Stomach (tissue), 8 donors: ENCODE measurements at regions not wholly inside any gene's neighbourhood (a gene's known extent, or its start where the extent isn't known, plus 50 kb on each side); places are given as distances from the start of the nearest gene placed in this dataset.
A peak's percentile ranks its signal among the peaks of the same experiment; 100 is the strongest.

Experiments
- DNase-seq, 2 donors: peaks; one replicate each; pipeline versions ENCODE4 v3.0.0 to v3.0.0-alpha.2; 2013 to 2019
- H3K27ac ChIP-seq, 5 donors: fragments of 200-600 bp in 4 of 5; sonication (generic) in 4 of 5; one replicate each; pipeline ENCODE4 v1.5.1; 2013 to 2019; ENCODE audit warnings: mild to moderate bottlenecking in 1 of 5, moderate library complexity in 1 of 5
- H3K27me3 ChIP-seq, 3 donors: fragments of 200-600 bp; sonication (generic); one replicate each; pipeline ENCODE4 v1.5.1; 2017 to 2019; ENCODE audit warnings: mixed run types in 1 of 3
- H3K36me3 ChIP-seq, 4 donors: fragments of 200-600 bp; sonication (generic); 1 replicate in 3 of 4; 2 replicates in 1 of 4; pipeline ENCODE4 v1.5.1; 2016 to 2019
- H3K4me1 ChIP-seq, 4 donors: fragments of 200-600 bp; sonication (generic); one replicate each; pipeline ENCODE4 v1.5.1; 2016 to 2019
- H3K4me3 ChIP-seq, 4 donors: fragments of 200-600 bp; sonication (generic) in 3 of 4; one replicate each; pipeline ENCODE4 v1.5.1; 2016 to 2019; ENCODE audit warnings: mild to moderate bottlenecking in 1 of 4
- H3K9me3 ChIP-seq, 4 donors: fragments of 200-600 bp; sonication (generic); one replicate each; pipeline ENCODE4 v1.5.1; 2016 to 2019
- EP300 ChIP-seq: sonication (generic); formaldehyde crosslinking; IDR thresholded peaks from one replicate; pipeline ENCODE4 v1.6.1; 2017; ENCODE audit warnings: antibody characterized with exemption
- POLR2A ChIP-seq, 4 donors: fragments of 450-650 bp; IDR thresholded peaks; one replicate each; pipeline ENCODE4 v1.6.1; 2016; ENCODE audit warnings: antibody characterized with exemption in 4 of 4, control low read depth in 2 of 4, mild to moderate bottlenecking in 1 of 4, moderate library complexity in 1 of 4
- POLR2AphosphoS5 ChIP-seq, 3 donors: sonication (generic); formaldehyde crosslinking; IDR thresholded peaks; one replicate each; pipeline ENCODE4 v1.6.1; 2016; ENCODE audit warnings: antibody characterized with exemption in 3 of 3
- WGBS, 5 donors: extraction: QIAGEN DNeasy Blood & Tissue Kit in 3 of 5; methylation state at CpG; one replicate each; pipeline versions ENCODE4 v1.1.5 to v1.1.7; 2013 to 2018; 5-methylcytosine and 5-hydroxymethylcytosine counted together
- intact Hi-C: fragments of 100-400 bp; cut with DNase I; formaldehyde crosslinking; loops from one replicate; pipeline ENCODE4 v1.15.1; 2023; ENCODE audit warnings: low total_unique reads
- TF ChIP-seq, protein P1 (sequence below), 7 experiments: fragments of 450-650 bp in 4 of 7; fragments of 200-600 bp in 3 of 7; sonication (generic) in 3 of 7; IDR thresholded peaks; one replicate each; pipeline ENCODE4 v1.5.1; 2016 to 2019; ENCODE audit warnings: antibody characterized with exemption in 7 of 7, control low read depth in 2 of 7, mild to moderate bottlenecking in 1 of 7
- donor health status: healthy with polysubstance abuse.
- donor health status: Bipolar disorder and iron deficiency.
- donor health status: healthy.

DNA sequence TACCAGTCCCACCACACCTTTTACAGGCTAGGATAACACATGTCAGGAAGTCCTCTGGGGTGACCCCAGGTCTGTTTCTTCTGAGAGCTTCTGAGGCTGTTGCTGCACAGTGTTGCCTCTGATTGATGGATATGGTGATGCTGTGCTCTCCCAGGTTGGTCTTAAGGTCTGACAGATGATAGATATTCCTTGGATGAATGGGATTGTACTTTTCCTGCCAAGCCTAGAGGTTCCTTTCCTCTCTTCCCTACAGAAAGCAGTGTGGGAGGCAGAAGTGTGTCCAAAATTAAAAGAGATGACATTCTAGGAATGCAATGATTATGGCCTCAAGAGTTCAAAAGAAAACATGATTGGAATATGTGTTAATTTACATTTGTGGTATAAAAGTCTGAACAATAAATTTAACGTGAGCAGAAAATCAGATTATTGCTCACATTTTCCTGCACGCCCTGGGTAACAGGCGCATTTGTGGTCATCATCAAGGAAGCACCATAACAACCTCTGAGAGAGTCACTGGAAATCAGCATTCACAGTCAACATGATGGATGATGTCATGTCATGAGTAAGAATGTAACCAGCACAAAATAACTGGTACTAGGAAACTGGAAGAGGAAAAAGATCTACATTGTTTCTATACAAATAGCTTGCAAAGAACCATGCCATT is 73.7 kb downstream of the BBS10 start:
- DNase-seq = no peak
- Histone ChIP-seq H3K4me1 (no peaks in the 10 kb centered on the region), H3K36me3 (no peaks in the 10 kb centered on the region), H3K27me3 (no peaks in the 10 kb centered on the region), H3K9me3 (no peaks in the 10 kb centered on the region), H3K4me3 (no peak overlapping the region), H3K27ac (no peak overlapping the region)
- no peak for TF ChIP-seq POLR2AphosphoS5 (IDR thresholded peaks at IDR 0.05)
- TF ChIP-seq EP300 = no peak
- TF ChIP-seq, protein P1, sequence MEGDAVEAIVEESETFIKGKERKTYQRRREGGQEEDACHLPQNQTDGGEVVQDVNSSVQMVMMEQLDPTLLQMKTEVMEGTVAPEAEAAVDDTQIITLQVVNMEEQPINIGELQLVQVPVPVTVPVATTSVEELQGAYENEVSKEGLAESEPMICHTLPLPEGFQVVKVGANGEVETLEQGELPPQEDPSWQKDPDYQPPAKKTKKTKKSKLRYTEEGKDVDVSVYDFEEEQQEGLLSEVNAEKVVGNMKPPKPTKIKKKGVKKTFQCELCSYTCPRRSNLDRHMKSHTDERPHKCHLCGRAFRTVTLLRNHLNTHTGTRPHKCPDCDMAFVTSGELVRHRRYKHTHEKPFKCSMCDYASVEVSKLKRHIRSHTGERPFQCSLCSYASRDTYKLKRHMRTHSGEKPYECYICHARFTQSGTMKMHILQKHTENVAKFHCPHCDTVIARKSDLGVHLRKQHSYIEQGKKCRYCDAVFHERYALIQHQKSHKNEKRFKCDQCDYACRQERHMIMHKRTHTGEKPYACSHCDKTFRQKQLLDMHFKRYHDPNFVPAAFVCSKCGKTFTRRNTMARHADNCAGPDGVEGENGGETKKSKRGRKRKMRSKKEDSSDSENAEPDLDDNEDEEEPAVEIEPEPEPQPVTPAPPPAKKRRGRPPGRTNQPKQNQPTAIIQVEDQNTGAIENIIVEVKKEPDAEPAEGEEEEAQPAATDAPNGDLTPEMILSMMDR (IDR thresholded peaks at IDR 0.05) = no peak
- no peak for TF ChIP-seq POLR2A (IDR thresholded peaks at IDR 0.05)
- intact Hi-C loops = no loop called here
- WGBS, 5 donors = 81 to 89% (median 87%) methylated on average over 3 of the region's 3 CpGs

DNA sequence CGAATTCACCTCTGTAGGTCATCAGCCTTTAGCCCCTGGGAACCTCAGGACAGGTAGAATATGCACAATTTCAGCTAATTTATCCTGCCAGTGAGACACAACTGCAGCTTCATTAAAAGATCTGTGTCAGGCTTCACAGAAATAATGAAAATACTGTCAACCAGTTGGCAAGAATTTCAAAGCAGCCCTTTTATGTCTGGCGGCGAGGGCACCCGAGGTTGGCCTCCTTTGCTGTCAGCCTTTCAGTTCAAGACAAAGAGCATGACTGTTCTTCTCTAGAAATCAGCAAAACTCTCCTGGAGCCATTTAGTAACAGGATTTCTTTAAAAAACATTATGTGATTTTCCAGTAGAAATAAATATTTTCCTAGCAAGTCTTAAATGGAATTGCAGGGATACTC is 75.9 kb downstream of the BBS10 start:
- TF ChIP-seq EP300 = no peak
- TF ChIP-seq, protein P1 (IDR thresholded peaks at IDR 0.05) = no peak
- TF ChIP-seq POLR2AphosphoS5 (IDR thresholded peaks at IDR 0.05) = no peak
- no peak for TF ChIP-seq POLR2A (IDR thresholded peaks at IDR 0.05)
- intact Hi-C loops = no loop called here
- no peak overlapping the region for H3K27ac ChIP-seq
- no peak overlapping the region for H3K4me3 ChIP-seq
- 45 to 61% (median 56%) methylated on average over 4 of the region's 4 CpGs for WGBS, 5 donors
- peak in 1 of 2 donors; percentile 13 for DNase-seq
- H3K9me3 ChIP-seq = no peaks in the 10 kb centered on the region
- H3K27me3 ChIP-seq = no peaks in the 10 kb centered on the region
- no peaks in the 10 kb centered on the region for H3K36me3 ChIP-seq
- no peaks in the 10 kb centered on the region for H3K4me1 ChIP-seq

DNA sequence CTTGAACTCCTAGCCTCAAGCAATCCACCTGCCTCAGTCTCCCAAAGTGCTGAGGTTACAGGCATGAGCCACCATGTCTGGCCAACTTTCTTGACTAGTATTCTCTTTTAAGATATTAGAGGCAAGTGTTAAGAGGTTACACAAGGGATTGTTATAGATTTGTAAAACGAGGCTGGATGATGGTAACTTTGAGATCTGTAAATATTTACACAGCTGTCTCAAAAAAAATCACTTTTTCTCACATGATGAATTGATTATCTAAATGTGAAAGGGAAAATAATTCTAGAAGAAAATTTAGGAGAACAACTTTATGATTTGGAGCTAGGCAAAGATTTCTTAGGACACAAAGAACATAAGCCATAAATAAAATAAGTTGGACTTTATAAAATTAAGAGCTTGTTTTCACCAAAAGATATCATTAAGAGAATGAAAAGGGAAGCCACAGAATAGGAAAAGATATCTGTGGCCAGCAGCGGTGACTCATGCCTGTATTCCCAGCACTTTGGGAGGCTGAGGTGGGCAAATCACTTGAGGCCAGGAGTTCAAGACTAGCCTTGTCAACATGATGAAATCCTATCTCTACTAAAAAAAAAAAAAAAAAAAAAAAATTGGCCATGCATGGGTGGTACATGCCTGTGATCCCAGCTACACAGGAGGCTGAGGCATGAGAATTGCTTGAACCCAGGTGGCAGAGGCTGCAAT is 77.4 kb downstream of the BBS10 start:
- DNase-seq = no peak
- Histone ChIP-seq H3K27ac (no peak overlapping the region), H3K36me3 (no peaks in the 10 kb centered on the region), H3K4me1 (no peaks in the 10 kb centered on the region), H3K27me3 (no peaks in the 10 kb centered on the region), H3K4me3 (no peak overlapping the region), H3K9me3 (no peaks in the 10 kb centered on the region)
- TF ChIP-seq POLR2AphosphoS5 (IDR thresholded peaks at IDR 0.05) (no peak), POLR2A (IDR thresholded peaks at IDR 0.05) (no peak), EP300 (no peak)
- TF ChIP-seq, protein P1 (IDR thresholded peaks at IDR 0.05) = no peak
- 50 to 52% (median 51%) methylated on average over 2 of the region's 2 CpGs for WGBS, 5 donors
- intact Hi-C loops = no loop called here

DNA sequence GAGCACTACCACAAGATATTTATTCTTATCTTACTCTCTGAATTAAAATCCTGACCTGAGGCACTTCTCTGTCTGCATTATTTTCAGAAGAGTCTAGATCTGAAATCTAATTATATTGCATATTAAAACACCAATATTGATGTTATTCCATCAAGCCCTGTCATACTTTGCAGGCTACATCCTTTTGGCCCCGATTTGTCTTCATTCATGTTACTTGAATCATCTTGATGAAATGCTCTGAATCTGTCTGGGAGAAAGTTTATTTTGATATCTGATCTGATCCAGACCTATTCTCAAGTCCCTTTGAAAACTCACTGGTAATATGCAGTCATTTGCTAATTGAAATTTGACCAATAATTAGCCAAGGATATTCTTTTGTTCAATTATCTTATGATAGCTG is 79.9 kb downstream of the BBS10 start:
- Histone ChIP-seq H3K4me1 (no peaks in the 10 kb centered on the region), H3K27ac (no peak overlapping the region), H3K27me3 (no peaks in the 10 kb centered on the region), H3K36me3 (no peaks in the 10 kb centered on the region), H3K9me3 (no peaks in the 10 kb centered on the region), H3K4me3 (no peak overlapping the region)
- intact Hi-C loops = no loop called here
- WGBS, 5 donors = 74 to 90% (median 82%) methylated on average over 1 of the region's 1 CpG
- DNase-seq = no peak
- TF ChIP-seq EP300 (no peak), POLR2A (IDR thresholded peaks at IDR 0.05) (no peak), POLR2AphosphoS5 (IDR thresholded peaks at IDR 0.05) (no peak)
- TF ChIP-seq, protein P1 (IDR thresholded peaks at IDR 0.05) = no peak
